GM12878 (cell line): ENCODE measurements at regions not wholly inside any gene's neighbourhood (a gene's known extent, or its start where the extent isn't known, plus 50 kb on each side); places are given as distances from the start of the nearest gene placed in this dataset.

Source experiments
- ATAC-seq: fragments of 200-7000 bp; cut with Tn5 transposase; 3 replicates; pipeline ENCODE4 v1.9.1; 2020; ENCODE audit warnings: mild to moderate bottlenecking, moderate library complexity
- BruUV-seq: library from RNA; stranded (reverse); fragments of 400-500 nt; replicated peaks from 2 replicates; lab custom pipeline; 2021; lab: Mats Ljungman, UMichigan
- CTCF ChIA-PET: fragments of 300-600 bp; sonication (Branson Sonifier 250); formaldehyde crosslinking; extraction: SDS; loops from one replicate; lab custom pipeline; 2021; ENCODE audit warnings: inconsistent platforms; lab: Yijun Ruan, JAX
- POLR2A ChIA-PET: fragments of 350-600 bp; formaldehyde crosslinking; extraction: SDS; loops from one replicate; lab custom pipeline; 2021; ENCODE audit warnings: inconsistent platforms; lab: Charles Lee
- RAD21 ChIA-PET: fragments of 300-600 bp; sonication (Branson Sonifier 250); formaldehyde crosslinking; loops from one replicate; lab custom pipeline; 2023; ENCODE audit warnings: antibody characterized with exemption; ENCODE audit not compliant: unreplicated experiment; lab: Charles Lee
- SMC1A ChIA-PET: fragments of 300-600 bp; sonication (Branson Sonifier 250); formaldehyde crosslinking; loops from one replicate; lab custom pipeline; 2023; ENCODE audit not compliant: unreplicated experiment, uncharacterized antibody; lab: Charles Lee
- DNase-seq: peaks from one replicate; pipeline ENCODE4 v3.0.0-alpha.2; 2011; ENCODE audit warnings: low read depth, low spot score
- FAIRE-seq: peaks from 3 replicates; lab custom pipeline; 2011; peaks lifted over from hg19 to GRCh38; lab: Jason Lieb, UNC
- H2AFZ ChIP-seq: 2 replicates; pipeline ENCODE4 v1.6.0; 2011; ENCODE audit warnings: low read depth, low read length, control low read depth; ENCODE audit not compliant: control insufficient read depth
- H3K27ac ChIP-seq: 2 replicates; pipeline ENCODE4 v1.5.1; 2011; ENCODE audit warnings: control low read depth; ENCODE audit not compliant: control insufficient read depth, insufficient read depth
- H3K27me3 ChIP-seq, 2 experiments: replicated peaks in 1 of 2; 2 replicates each; pipeline versions ENCODE4 v1.6.0 to v1.6.1; 2011; ENCODE audit warnings: low read length in 1 of 2; ENCODE audit not compliant: control insufficient read depth in 2 of 2, insufficient read depth in 2 of 2
- H3K36me3 ChIP-seq, 2 experiments: 2 replicates each; pipeline ENCODE4 v1.5.1; 2011; ENCODE audit warnings: low read length in 1 of 2; ENCODE audit not compliant: control insufficient read depth in 2 of 2, insufficient read depth in 2 of 2
- H3K4me1 ChIP-seq: 2 replicates; pipeline ENCODE4 v1.6.1; 2011; ENCODE audit warnings: mild to moderate bottlenecking, low read length, moderate library complexity, mixed read lengths; ENCODE audit not compliant: control insufficient read depth, insufficient read depth
- H3K4me2 ChIP-seq: 2 replicates; pipeline ENCODE4 v1.6.0; 2011; ENCODE audit warnings: control low read depth; ENCODE audit not compliant: control insufficient read depth, insufficient read depth
- H3K4me3 ChIP-seq: fragments of 200-600 bp; sonication (generic); 2 replicates; pipeline ENCODE4 v1.5.1; 2016
- H3K79me2 ChIP-seq: 2 replicates; pipeline ENCODE4 v1.6.0; 2011; ENCODE audit warnings: low read length; ENCODE audit not compliant: control insufficient read depth, insufficient read depth
- H3K9ac ChIP-seq: 2 replicates; pipeline ENCODE4 v1.8.0; 2011; ENCODE audit warnings: low read length, control low read depth, mixed read lengths; ENCODE audit not compliant: control insufficient read depth, insufficient read depth
- H3K9me3 ChIP-seq: replicated peaks from 3 replicates; pipeline ENCODE4 v1.5.1; 2011; ENCODE audit warnings: mild to moderate bottlenecking, low read length; ENCODE audit not compliant: control insufficient read depth, insufficient read depth
- H4K20me1 ChIP-seq: 2 replicates; pipeline ENCODE4 v1.6.0; 2011; ENCODE audit not compliant: control insufficient read depth, insufficient read depth
- ATF3 ChIP-seq: IDR thresholded peaks from 2 replicates; pipeline ENCODE4 v1.6.1; 2011; ENCODE audit warnings: low read depth, mild to moderate bottlenecking, low read length, moderate library complexity, borderline replicate concordance; ENCODE audit errors: extremely low read depth
- BCL3 ChIP-seq: IDR thresholded peaks from 2 replicates; pipeline ENCODE4 v1.6.1; 2011; ENCODE audit warnings: borderline replicate concordance, low read depth, mild to moderate bottlenecking, moderate library complexity, low read length; ENCODE audit not compliant: insufficient read depth, poor library complexity, severe bottlenecking
- GABPA ChIP-seq: IDR thresholded peaks from 2 replicates; pipeline ENCODE4 v1.6.1; 2014; ENCODE audit warnings: antibody characterized with exemption, low read depth, mild to moderate bottlenecking, inconsistent platforms
- WGBS: methylation state at CpG from one replicate; pipeline ENCODE4 v1.1.6; 2016; ENCODE audit warnings: low lambda C conversion rate; ENCODE audit not compliant: insufficient replicate concordance, insufficient coverage; ENCODE audit errors: missing lambda C conversion rate; 5-methylcytosine and 5-hydroxymethylcytosine counted together
- in situ Hi-C: fragments of 300-500 bp; cut with MboI; formaldehyde crosslinking; loops from 9 replicates; pipeline ENCODE4 v1.14.3; 2018; ENCODE audit warnings: mixed read lengths
- intact Hi-C: fragments of 100-400 bp; cut with micrococcal nuclease; formaldehyde crosslinking; loops from one replicate; pipeline ENCODE4 v1.14.2; 2022; ENCODE audit not compliant: unreplicated experiment

GRCh38 chr20:50446351-50447101 is 63.7 kb upstream of the PTPN1 start:
- no peak overlapping the region for H2AFZ ChIP-seq

More at GRCh38 chr20:50446351-50447101, 63.7 kb upstream of the PTPN1 start:
- ChIA-PET RAD21 (no interaction called here), CTCF (no interaction called here), POLR2A (no interaction called here), SMC1A (no interaction called here)
- Histone ChIP-seq H3K27me3 (no peaks in the 10 kb centered on the region), H3K4me3 (no peak overlapping the region), H3K4me1 (peaks cover 26% of the 10 kb centered on the region), H3K4me2 (no peak overlapping the region), H3K36me3 (no peaks in the 10 kb centered on the region), H4K20me1 (no peaks in the 10 kb centered on the region), H3K9ac (no peak overlapping the region), H3K27ac (no peak overlapping the region), H3K9me3 (no peaks in the 10 kb centered on the region; the same call in 2 of the 3 replicates), H3K79me2 (no peaks in the 10 kb centered on the region)
- no peak for ATAC-seq
- DNase-seq = no peak
- FAIRE-seq = no peak
- TF ChIP-seq ATF3 = no peak
- TF ChIP-seq BCL3 = no peak
- TF ChIP-seq GABPA = no peak
- BruUV-seq = no TSS peak
- in situ Hi-C loops (no loop called here), intact Hi-C loops (no loop called here)
- 66% methylated on average over 16 of the region's 16 CpGs for WGBS
